Neural cell (in vitro differentiated cells): ENCODE measurements at regions not wholly inside any gene's neighbourhood (a gene's known extent, or its start where the extent isn't known, plus 50 kb on each side); places are given as distances from the start of the nearest gene placed in this dataset.
"Not testable (repeated sequence)": the region's sequence is repeated elsewhere in the genome, so short reads cannot be mapped to it uniquely, and the experiment has no call there.

Source experiments
- MXI1 ChIP-seq: fragments of 450-650 bp; conservative IDR thresholded peaks from 2 replicates; pipeline ENCODE4 v1.6.1; 2014; ENCODE audit warnings: antibody characterized with exemption, mild to moderate bottlenecking; ENCODE audit not compliant: poor library complexity, severe bottlenecking
- TF ChIP-seq, protein P1 (sequence below): fragments of 450-650 bp; IDR thresholded peaks from 2 replicates; pipeline ENCODE4 v1.5.1; 2014; ENCODE audit warnings: antibody characterized with exemption, mild to moderate bottlenecking, moderate library complexity; ENCODE audit not compliant: poor library complexity, severe bottlenecking

DNA sequence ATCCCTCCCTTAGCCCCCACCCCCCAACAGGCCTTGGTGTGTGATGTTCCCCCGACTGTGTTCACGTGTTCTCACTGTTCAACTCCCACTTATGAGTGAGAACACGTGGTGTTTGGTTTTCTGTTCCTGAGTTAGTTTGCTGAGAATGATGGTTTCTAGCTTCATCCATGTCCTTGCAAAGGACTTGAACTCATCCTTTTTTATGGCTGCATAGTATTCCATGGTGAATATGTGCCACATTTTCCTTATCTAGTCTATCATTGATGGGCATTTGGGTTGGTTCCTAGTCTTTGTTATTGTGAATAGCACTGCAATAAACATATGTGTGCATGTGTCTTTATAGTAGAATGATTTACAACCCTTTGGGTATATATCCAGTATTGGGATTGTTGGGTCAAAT, 330.4 kb downstream of the OMA1 start:
- TF ChIP-seq, protein P1, sequence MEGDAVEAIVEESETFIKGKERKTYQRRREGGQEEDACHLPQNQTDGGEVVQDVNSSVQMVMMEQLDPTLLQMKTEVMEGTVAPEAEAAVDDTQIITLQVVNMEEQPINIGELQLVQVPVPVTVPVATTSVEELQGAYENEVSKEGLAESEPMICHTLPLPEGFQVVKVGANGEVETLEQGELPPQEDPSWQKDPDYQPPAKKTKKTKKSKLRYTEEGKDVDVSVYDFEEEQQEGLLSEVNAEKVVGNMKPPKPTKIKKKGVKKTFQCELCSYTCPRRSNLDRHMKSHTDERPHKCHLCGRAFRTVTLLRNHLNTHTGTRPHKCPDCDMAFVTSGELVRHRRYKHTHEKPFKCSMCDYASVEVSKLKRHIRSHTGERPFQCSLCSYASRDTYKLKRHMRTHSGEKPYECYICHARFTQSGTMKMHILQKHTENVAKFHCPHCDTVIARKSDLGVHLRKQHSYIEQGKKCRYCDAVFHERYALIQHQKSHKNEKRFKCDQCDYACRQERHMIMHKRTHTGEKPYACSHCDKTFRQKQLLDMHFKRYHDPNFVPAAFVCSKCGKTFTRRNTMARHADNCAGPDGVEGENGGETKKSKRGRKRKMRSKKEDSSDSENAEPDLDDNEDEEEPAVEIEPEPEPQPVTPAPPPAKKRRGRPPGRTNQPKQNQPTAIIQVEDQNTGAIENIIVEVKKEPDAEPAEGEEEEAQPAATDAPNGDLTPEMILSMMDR, result not testable (repeated sequence)
- not testable (repeated sequence) for TF ChIP-seq MXI1
